Mesothelial cell of epicardium (in vitro differentiated cells): ENCODE measurements at regions not wholly inside any gene's neighbourhood (a gene's known extent, or its start where the extent isn't known, plus 50 kb on each side); places are given as distances from the start of the nearest gene placed in this dataset.

Experiments used
- DNase-seq, 2 experiments: peaks; one replicate each; pipeline ENCODE4 v3.0.0; 2021; ENCODE audit warnings: low spot score in 2 of 2; ENCODE audit not compliant: unreplicated experiment in 2 of 2
- H3K27ac Mint-ChIP-seq: 2 replicates; pipeline ENCODE4 v1.8.0; 2021; ENCODE audit warnings: mixed read lengths
- H3K27me3 Mint-ChIP-seq: 2 replicates; pipeline ENCODE4 v1.8.0; 2021; ENCODE audit warnings: low read depth, mixed read lengths
- H3K36me3 Mint-ChIP-seq: 2 replicates; pipeline ENCODE4 v1.8.0; 2021; ENCODE audit warnings: mixed read lengths
- H3K4me1 Mint-ChIP-seq: 2 replicates; pipeline ENCODE4 v1.8.0; 2021; ENCODE audit warnings: mixed read lengths
- H3K4me3 Mint-ChIP-seq: 2 replicates; pipeline ENCODE4 v1.8.0; 2021; ENCODE audit warnings: mild to moderate bottlenecking, moderate library complexity, mixed read lengths
- H3K9me3 Mint-ChIP-seq: 2 replicates; pipeline ENCODE4 v1.8.0; 2021; ENCODE audit warnings: mixed read lengths
- CTCF ChIP-seq: fragments of 200-600 bp; sonication (generic); IDR thresholded peaks from one replicate; pipeline ENCODE4 v1.5.0; 2021; ENCODE audit warnings: antibody characterized with exemption; ENCODE audit not compliant: unreplicated experiment

- Mint-ChIP-seq H3K36me3 (no peaks in the 10 kb centered on the region), H3K27me3 (peaks cover 3% of the 10 kb centered on the region), H3K4me3 (no peak overlapping the region), H3K27ac (no peak overlapping the region), H3K9me3 (no peaks in the 10 kb centered on the region), H3K4me1 (no peaks in the 10 kb centered on the region)
- no peak for TF ChIP-seq CTCF
- DNase-seq: no peak
Observed at GRCh38 chr10:107708981-107709380, 544.5 kb upstream of the SORCS1 start.

- Mint-ChIP-seq H3K4me1 (no peaks in the 10 kb centered on the region), H3K9me3 (no peaks in the 10 kb centered on the region), H3K4me3 (no peak overlapping the region), H3K27me3 (peaks cover 2% of the 10 kb centered on the region), H3K36me3 (no peaks in the 10 kb centered on the region), H3K27ac (no peak overlapping the region)
- TF ChIP-seq CTCF: no peak
- DNase-seq: no peak
Observed at GRCh38 chr10:107706096-107706725, 541.7 kb upstream of the SORCS1 start.

DNA sequence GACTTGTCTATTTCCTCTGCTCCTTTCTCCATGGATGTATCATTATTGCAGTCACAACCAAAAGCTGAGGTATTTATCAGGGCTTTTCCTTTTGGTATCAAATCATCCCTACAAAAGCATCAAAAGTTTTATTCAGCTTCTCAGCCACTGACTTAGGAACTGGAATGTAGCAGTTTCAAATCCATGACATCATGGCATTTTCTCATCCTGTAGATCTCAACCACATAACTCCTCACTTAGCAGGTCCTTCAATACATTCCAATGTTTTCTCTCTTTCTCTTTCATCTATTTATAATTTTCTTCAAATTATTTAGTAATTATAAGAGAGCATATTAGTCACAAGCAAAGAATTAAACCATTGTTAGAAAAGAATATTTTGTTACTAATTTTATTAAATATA is 537.4 kb upstream of the SORCS1 start:
- no peaks in the 10 kb centered on the region for H3K4me1 Mint-ChIP-seq
- no peak overlapping the region for H3K27ac Mint-ChIP-seq
- no peaks in the 10 kb centered on the region for H3K36me3 Mint-ChIP-seq
- DNase-seq: no peak
- no peak overlapping the region for H3K4me3 Mint-ChIP-seq
- H3K9me3 Mint-ChIP-seq: no peaks in the 10 kb centered on the region
- TF ChIP-seq CTCF: no peak
- H3K27me3 Mint-ChIP-seq: peaks cover 3% of the 10 kb centered on the region

GRCh38 chr10:107692072-107692471 is 527.6 kb upstream of the SORCS1 start:
- no peak for TF ChIP-seq CTCF
- Mint-ChIP-seq H3K36me3 (no peaks in the 10 kb centered on the region), H3K27ac (no peak overlapping the region), H3K9me3 (no peaks in the 10 kb centered on the region), H3K27me3 (no peaks in the 10 kb centered on the region), H3K4me3 (no peak overlapping the region), H3K4me1 (no peaks in the 10 kb centered on the region)
- DNase-seq: no peak

DNA sequence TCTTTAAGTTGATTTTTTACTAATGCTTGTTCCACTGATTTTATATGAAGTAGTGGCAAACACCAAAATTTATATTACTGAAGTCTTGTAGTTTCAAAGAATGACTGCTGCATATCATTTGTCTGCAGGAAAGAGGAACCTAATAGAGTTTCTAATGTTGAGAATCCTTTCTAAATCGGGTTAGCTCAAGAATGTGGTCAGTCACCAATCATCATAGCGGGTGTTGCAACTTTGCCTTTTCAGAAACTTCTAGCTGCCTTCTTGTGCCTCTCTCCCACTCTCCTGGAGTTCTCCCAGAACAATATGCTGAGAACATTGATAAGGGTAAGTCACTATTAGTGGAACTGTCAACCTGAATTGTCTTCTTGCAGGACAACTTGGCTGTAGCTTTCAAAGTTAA is 524.8 kb upstream of the SORCS1 start:
- Mint-ChIP-seq H3K27ac (no peak overlapping the region), H3K9me3 (no peaks in the 10 kb centered on the region), H3K36me3 (no peaks in the 10 kb centered on the region), H3K4me1 (no peaks in the 10 kb centered on the region), H3K4me3 (no peak overlapping the region), H3K27me3 (no peaks in the 10 kb centered on the region)
- DNase-seq: no peak
- TF ChIP-seq CTCF: no peak

GRCh38 chr10:107687701-107688100 is 523.2 kb upstream of the SORCS1 start:
- no peak overlapping the region for H3K27ac Mint-ChIP-seq
- H3K9me3 Mint-ChIP-seq: no peaks in the 10 kb centered on the region
- no peaks in the 10 kb centered on the region for H3K27me3 Mint-ChIP-seq
- no peak for DNase-seq
- no peak for TF ChIP-seq CTCF
- H3K4me3 Mint-ChIP-seq: no peak overlapping the region
- peaks cover 2% of the 10 kb centered on the region for H3K4me1 Mint-ChIP-seq
- no peaks in the 10 kb centered on the region for H3K36me3 Mint-ChIP-seq
